GM19463 (cell line): ENCODE measurements at regions not wholly inside any gene's neighbourhood (a gene's known extent, or its start where the extent isn't known, plus 50 kb on each side); places are given as distances from the start of the nearest gene placed in this dataset.

Source experiments
- ATAC-seq: cut with Tn5 transposase; IDR thresholded peaks from one replicate; pipeline ENCODE4 v1.9.1; 2021; ENCODE audit warnings: mild to moderate bottlenecking, moderate library complexity; ENCODE audit not compliant: unreplicated experiment

DNA sequence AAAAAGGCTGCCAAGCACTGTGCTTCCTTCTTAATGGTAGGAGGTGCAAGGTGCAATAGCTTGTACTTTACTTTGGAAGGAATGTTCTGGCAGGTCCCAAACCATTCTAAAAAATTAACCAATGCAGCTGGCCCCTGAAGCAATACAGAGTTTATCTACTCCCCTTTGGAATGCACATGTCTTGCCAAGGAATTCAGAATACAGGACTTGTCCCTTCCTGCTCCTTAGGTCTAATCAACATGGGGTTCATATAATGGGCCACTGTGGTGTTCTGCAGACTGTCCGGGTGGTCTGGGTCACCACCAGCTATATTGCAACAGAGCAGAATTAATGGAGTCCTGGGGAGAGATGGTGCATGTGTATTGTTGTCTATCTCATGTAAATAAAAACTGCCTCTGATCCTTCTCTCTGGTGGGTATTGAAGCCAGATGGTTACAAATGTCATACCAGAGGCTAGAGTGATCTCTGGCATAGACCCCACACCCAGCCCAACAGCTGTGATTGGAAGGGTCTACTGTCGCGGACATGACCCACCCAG lies 112.8 kb downstream of the RIPK4 start:
- no peak for ATAC-seq

DNA sequence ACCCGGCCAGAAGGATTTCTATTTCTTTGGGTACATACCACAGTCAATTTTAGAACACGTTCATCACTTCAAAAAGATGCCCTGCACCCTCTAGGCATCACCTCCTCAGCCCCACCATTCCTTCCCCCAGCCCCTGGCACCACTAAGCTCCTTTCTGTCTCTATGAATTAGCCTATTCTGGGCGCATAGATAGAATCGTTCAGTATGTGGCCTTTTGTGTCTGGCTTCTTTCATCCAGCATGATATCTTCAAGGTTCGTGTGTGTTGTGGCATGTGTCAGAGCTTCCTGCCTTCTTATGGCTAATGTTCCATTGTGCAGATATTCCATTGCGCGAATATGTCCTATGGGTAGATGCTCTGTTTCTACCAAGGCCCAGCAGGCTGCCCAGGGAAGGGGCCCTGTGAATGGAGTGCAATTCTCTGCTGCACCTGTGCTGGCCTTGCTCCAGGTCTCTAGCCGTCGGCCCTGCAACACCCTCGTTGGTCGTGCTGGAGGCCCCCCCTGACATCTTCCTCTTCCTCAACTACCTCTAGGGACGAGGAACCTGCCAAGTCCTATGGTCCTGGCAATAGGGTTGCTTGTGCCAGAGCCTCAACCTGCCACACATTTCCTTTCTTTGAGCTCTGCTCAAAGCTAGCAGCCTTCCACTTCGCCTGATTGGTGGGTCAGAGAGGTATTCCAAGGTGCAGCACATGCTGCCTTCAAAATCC lies 113.5 kb downstream of the RIPK4 start:
- ATAC-seq = no peak

DNA sequence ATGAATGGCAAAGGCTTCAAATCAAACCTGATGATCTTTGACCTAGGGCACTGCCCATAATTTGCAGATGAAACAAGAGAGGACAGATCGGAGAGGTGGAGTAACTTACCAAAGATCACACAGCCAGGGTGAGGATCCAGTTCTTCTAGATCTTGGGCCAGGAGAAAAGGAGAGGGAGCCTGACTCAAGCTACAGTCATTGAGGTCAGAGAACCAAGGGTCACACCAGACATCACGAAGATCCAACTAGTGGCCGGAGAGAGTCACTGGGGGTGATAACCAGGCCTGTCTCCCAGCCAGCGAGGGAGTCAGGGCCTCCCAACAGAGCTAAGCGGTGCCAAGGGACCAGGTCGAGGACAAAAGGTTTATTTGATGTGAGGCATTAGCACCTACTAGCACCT lies 115.0 kb downstream of the RIPK4 start:
- ATAC-seq = no peak

DNA sequence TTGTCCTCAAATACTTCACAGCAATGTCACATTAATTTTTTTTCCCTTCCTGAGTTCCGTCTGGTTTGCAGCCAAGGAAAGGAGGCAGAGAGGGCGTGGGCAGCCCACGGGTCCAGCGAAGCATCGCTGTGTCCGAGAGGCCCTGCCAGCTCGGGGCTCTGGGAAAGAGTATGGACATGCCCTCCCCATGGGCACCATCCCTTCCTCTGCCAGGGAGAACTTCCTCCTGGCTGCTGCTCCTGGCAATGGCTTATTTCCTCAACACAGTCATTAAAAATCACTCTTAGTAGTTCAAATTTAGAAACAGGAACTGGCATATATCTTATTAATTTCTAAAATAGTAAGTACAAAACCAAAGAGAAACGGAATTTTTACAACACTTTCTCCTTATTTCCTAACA lies 115.4 kb downstream of the RIPK4 start:
- ATAC-seq = no peak

DNA sequence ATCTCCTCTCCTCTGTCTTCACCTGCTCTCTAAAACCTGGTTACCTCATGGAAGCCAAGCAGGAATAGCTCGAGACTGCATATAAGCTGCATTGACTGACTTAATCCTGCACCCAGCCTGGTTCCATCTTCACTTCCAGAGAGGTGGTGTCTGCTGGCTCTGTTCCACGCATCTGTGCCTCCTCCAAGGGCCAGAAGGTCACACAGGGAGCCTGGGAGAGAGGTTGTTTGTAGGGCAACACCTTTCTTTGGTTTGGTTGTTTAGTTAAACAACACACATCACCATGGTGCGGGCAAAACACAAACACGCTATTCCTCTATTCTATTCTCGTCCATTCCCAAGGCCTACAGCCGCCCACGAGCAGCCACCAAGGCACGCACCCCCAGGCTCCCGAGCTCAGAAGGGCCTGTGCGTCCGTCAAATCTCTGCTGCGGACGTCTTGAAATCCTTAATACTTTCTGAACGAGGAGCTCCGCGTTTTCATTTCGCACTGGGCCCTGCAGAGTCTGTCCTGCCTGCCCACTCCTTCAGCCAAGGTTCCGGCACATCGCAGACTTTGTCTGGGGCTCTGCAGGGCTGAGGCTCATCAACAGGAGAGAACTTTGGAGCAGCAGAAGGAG lies 116.2 kb downstream of the RIPK4 start:
- no peak for ATAC-seq

DNA sequence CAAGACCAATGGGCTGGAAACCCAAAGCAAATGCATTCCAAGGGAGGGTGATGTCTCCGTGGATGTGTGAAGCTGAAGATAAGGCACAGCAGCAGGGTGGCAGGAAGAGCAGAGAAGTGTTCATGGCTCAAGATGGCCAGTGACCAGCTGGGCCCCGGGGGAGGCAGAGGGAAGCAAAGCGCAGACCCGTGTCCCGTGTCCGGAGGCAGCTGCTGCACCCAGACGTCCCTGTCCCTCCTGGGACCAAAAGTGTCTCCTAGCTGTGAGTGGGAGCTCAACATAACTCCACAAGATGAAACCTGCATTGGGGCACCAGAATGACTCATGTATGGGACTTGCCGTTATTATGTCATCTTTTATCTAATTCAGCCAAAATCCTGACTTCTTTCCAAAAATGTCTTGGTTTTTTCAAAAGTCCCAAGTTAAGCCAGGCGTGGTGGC lies 118.2 kb downstream of the RIPK4 start:
- no peak for ATAC-seq

DNA sequence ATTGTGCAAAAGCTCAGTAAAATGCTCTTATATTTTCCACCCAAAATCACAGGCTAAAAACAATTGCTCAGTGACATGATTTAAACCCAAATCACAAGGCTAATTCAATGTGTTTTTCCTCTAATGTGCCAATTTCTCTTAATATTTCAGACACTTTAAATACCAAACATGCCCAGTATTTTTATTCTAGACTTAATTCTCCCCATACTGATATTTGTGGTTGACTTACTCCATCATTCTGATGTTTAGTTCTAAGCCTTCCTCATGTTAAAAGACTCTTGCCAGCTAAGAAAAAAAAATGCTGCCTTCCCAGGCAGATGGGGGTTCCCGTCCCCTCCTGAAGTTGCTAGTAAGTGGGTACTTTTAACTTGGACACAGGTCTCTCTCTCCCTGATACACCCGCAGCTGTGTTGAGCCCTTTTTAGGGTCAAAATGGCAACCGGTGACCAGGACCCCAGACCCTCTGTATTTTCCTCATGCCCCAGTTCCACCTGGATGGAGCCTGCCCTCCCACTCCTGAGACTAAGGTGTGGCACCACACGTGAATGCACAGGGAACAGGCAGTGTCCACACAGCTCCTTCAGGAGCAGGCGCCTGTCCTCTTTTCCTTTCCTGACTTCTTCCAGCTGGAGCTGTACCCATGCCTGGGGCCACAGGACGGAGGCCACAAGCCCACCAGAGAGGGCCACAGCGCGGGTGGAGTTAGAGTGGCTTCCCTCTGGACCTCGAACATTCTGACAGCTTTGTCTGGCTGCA lies 118.9 kb downstream of the RIPK4 start:
- no peak for ATAC-seq

DNA sequence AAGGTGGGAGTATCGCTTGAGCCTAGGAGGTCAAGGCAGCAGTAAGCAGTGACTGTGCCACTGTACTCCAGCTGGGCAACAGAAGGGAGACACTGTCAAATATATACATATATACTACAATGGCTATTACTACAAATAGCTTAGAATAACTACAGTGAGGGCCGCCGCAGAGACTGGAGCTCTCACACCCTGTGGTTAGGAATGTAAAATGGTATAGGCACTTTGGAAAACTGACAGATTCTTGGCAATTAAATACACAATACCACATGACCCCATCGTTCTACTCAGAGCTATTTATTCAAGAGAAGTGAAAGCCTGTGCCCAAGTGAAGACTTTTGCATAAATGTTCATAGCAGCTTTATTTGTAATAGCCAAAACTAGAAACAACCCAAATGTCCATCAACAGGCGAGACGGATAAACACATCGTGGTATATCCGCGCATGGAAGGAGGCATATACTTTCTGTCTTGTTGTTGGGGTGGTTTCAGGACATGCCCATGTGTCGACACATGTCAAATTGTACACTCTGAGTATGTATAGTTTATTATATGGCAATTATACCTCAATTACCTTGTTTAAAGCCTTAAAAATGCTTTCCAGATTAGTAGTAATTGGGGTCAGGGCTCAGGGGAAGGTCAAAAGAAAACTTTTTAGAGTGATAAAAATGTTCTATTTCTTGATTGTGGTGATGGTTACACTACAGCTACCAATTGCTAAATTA lies 123.4 kb downstream of the RIPK4 start:
- ATAC-seq = no peak

DNA sequence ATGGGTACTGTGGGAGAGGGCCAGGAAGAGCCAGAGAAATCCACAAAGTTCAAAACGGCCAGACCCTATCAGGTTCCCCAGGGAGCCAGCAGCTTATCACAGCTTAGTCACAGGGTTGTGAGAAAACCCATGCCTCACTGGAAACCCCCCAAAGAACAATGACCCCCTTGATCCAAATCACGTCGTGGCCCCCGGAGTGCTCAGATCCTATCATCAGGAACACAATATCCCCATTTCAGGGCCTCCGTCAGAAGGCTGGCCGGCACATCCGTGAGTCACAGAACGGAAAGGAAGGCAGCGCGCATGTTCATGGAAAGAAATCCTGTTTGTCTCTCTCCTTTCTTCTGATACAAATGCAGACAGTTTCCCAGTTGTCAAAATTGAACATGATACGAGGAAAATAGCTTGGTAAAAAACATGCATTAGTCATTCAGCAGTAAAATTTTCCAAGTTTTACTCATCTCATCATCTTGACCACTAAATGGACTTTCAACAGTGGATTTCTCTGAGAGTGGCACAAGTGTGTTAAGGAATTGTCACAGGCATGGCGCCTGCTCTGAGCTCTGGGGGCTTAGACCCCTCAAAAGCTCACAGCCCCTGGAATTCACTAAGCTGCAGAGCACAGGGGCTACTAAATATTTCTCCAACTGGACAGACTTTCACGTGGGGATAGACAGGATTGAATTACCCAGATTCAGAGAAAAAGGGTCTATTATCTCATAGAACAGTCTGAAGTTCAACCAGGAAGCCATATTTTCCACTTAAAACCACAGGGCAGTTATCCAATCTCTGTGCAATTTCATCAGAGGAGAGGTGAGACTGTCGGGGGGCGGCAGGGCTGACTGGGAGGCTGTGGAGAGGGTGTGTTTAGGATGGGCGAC lies 124.8 kb downstream of the RIPK4 start:
- no peak for ATAC-seq

DNA sequence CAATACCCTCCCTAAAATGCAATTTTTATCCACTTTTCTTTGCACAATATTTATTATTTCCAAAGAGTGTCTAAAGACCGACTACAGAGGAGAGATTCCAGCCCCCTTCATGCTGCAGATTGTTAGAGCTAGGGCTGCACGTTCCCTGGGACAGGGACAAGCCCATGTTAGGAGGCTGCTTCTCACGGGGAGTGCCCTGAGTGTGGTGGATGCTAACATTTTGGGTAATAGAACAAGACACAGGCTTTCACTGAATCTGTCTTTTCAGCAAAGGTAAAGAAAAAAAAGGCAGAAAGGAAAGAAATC lies 125.4 kb downstream of the RIPK4 start:
- no peak for ATAC-seq

DNA sequence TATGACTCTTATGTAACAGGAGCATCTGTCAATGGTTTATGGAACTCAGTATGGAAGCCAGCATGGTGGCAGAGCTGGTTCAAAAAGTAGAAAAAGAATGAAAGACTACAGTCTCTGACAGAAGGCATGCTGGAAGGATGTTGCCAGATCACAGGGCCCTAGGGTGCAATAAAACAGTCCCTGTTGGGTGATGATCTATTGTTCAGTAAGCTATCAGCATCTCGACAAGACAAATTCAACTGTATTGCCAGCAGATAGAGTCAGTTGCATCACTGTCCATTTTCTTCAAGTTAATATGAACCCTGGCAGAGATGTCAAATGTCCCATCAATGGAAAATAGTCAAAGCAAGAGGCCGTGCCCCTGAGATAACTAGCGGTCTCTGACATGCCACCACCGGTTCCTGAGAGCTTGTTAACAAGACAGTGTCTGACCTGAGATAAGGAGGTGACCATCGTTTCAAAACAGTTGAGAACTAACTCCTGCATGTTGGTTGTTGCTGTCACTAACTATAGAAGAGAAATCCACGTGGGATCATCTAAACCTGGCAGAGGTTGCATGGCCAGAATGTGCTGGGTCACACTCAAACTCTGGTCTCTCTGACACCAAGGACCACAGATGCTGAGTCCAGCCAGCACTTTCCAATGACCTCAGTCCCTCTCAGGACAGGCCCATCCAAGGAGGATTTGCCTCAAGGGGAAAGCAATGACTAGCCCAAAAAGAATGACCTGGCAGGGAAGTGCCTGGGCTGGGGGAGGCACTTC lies 125.9 kb downstream of the RIPK4 start:
- no peak for ATAC-seq

DNA sequence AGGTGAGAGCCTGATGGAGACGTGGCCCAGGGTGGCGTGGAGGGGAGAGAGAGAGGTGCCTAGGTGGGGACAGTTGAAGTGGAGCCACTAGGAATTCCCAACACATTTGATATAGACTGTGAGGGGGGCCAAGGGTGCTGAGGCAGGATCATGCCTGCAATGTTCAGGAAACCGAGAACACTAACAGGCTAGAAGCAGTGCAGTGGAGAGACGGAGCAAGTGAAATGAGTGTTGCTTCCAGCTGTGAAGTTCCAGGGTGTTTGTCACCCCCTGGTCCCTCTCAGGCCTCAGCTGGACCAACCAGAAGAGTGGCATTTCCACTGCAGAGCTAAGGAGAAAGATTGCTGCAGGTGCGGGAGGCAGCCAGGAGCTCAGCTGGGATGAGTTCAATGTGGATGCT lies 127.1 kb downstream of the RIPK4 start:
- ATAC-seq = no peak

DNA sequence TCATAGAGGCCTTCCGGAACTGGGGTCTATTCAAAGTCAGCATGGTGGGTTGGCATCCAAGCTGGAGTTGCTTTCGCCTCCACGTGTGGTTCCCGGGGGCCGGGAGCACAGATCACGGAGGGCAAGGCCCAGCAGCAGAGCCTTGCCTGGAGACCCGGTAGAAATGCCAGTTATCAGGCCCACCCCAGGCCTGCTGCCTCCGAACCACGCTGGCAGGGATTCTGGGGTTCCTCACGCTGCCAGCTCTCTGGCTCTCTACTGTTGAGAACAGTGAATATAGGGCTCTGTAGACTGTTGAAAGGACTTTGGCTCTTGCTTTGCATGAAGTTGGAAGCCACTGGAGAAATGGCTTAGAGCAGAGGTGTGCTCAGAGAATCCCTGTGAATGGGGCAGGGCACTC lies 127.5 kb downstream of the RIPK4 start:
- no peak for ATAC-seq

DNA sequence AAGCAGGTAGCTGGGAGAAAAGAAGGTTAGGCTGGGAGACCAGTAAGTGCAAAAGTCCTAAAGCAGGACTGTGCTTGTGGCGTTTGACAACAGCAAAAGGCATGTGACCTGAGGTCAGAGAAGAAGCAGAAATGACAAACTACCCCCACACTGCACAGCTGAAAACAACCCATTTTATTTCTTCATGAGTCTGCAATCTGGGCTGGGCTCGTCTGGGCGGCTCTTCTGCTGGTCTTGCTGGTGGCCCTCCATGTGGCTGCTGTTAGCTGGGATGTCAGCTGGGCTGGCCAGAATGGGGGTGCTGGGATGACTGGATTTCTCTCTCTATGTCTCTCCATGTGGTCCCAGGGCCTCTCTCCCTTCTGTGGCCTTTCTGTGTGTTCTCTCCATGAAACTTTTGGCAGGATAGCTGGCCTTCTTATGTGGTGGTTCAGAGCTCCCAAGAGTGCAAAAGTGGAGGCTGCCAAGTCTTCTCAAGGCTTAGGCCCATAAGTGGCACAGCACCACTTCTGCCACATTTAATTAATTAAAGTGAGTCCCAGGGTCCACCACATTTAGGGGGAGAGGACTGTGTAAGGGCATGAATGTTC lies 128.6 kb downstream of the RIPK4 start:
- no peak for ATAC-seq

DNA sequence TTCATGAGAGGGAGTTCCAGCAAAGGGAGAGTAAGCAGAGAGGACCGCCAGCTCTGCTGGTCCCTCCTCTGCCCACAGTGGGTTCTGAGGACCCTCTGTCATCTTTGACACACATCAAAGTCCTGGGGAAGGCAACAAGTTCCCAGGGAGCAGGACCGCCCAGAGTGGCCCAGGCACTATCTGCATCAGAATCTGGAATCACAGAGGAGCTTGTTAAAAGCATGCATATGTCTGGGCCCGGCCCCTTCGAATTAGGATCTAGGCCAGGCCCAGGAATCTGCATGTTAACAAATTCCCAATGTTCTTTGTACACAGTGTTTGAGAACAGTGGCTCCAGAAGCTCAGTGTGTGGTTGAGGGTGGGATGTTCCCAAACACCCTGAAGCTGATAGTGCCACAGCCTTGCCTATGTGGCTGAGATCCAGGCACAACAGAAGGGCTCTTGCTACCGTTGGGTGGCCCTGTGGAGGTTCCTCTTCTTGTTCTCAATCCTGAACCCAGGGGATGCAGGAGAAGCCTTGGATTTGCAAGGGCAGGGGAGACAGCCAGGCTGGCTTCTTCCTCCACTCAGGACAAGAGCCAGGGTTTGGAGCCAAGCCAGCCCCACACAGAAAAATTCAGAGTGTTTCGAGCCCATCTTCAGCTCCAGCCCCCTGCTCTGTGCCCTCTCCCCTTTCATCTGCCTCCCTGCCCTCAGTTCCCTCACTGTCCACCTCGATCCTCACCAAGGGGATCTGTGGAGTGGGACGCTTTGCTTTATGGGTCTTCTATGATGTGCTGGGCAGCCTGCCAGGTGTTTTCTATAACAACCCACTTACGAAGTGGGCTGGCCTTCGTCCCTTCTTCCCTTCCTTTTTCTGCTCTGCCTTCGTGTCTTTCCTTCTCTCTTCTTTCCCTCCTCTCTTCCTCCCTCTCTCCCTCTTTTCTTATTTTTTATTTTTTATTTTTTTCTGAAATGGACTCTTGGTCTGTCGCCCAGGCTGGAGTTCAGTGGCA lies 129.0 kb upstream of the TMPRSS2 start:
- no peak for ATAC-seq

DNA sequence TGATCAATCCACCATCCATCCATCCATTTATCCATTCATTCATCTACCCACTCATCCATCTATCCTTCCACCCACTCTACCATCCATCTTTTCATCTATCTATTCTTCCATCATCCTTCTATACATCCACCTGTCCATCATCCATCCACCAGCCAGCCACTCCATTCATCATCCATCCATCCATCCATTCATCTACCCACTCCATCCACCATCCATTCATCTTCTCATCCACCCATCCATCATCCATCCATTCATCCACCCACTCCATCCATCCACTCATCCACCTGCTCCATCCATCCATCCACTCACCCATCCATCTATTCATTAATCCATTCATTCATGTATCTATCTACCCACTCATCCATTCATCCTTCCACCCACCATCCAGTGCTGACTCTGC lies 127.9 kb upstream of the TMPRSS2 start:
- ATAC-seq = no peak

DNA sequence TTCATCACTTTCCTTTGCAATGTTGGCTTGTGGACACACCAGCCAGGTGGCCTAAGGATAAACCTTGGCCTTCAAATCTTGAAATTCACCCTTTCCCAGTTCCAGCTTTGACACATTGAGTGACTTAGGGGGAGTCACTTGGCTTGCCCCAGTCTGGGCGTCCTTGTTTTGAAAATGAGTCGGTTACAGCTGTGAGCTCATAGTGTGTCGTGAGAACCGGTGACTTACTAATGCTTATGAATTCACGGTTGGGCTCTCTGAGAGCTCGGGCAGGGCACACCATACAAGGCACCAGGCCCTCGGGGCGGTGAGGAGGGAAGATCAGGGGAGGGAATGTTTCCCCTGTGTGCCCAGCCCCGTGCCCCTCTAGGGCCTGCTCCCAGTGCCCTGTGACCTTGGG lies 126.9 kb upstream of the TMPRSS2 start:
- ATAC-seq = no peak

DNA sequence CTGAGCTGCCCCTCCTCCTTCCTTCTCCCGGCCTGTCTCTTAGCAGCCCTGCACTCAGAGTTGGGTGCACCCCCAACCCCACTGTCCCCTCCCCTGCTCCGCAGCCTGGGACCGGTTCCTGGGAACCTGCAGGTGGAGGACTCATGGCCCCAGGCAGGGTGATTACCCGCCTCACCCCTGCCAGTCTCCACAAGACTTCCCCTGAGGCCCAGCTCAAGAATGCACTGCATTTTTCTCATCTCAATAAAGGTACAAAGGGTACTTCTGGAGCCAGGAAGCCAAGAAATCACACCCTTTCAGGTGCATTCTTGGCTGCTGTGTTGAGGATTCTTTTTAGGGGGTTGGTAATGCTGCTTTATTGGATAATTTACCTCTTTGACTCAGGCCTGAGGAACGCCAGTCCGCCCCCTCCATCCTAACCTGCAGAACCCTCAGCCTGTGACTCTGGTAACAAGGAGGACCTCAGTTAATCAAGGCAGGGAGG lies 126.3 kb upstream of the TMPRSS2 start:
- ATAC-seq = no peak
